Trophoblast cell (in vitro differentiated cells and primary cell): ENCODE measurements at regions not wholly inside any gene's neighbourhood (a gene's known extent, or its start where the extent isn't known, plus 50 kb on each side); places are given as distances from the start of the nearest gene placed in this dataset.

Experiments used
- DNase-seq, 2 donors: peaks; one replicate each; pipeline ENCODE4 v3.0.0-alpha.2; 2016
- H2AFZ ChIP-seq: 2 replicates; pipeline ENCODE4 v1.6.1; 2013; ENCODE audit warnings: low read length, moderate library complexity, mild to moderate bottlenecking; ENCODE audit not compliant: insufficient read depth, poor library complexity
- H2AK5ac ChIP-seq: 2 replicates; pipeline ENCODE4 v1.6.1; 2013; ENCODE audit warnings: mild to moderate bottlenecking, low read length
- H2BK120ac ChIP-seq: 2 replicates; pipeline ENCODE4 v1.6.1; 2013; ENCODE audit warnings: low read length, mild to moderate bottlenecking, moderate library complexity; ENCODE audit not compliant: insufficient read depth, poor library complexity
- H2BK12ac ChIP-seq: 2 replicates; pipeline ENCODE4 v1.6.1; 2013; ENCODE audit warnings: mild to moderate bottlenecking, low read length, moderate library complexity
- H2BK5ac ChIP-seq: 2 replicates; pipeline ENCODE4 v1.6.1; 2013; ENCODE audit warnings: low read length, low read depth, moderate library complexity, mild to moderate bottlenecking; ENCODE audit not compliant: poor library complexity
- H3K14ac ChIP-seq: 2 replicates; pipeline ENCODE4 v1.6.1; 2013; ENCODE audit warnings: mild to moderate bottlenecking, low read length
- H3K18ac ChIP-seq: 2 replicates; pipeline ENCODE4 v1.6.1; 2013; ENCODE audit warnings: mild to moderate bottlenecking, low read length
- H3K23ac ChIP-seq: 2 replicates; pipeline ENCODE4 v1.6.1; 2013; ENCODE audit warnings: low read length
- H3K27ac ChIP-seq: 2 replicates; pipeline ENCODE4 v1.5.1; 2013; ENCODE audit warnings: low read depth, mild to moderate bottlenecking, inconsistent platforms, low read length, moderate library complexity
- H3K27me3 ChIP-seq: 2 replicates; pipeline ENCODE4 v1.6.1; 2013; ENCODE audit warnings: inconsistent platforms, mild to moderate bottlenecking, low read length, moderate library complexity; ENCODE audit not compliant: insufficient read depth
- H3K36me3 ChIP-seq, 2 experiments: 1 replicate in 1 of 2; 2 replicates in 1 of 2; pipeline ENCODE4 v1.6.1; 2013; ENCODE audit warnings: low read length in 2 of 2, mild to moderate bottlenecking in 2 of 2, moderate library complexity in 1 of 2; ENCODE audit not compliant: insufficient read depth in 2 of 2, control insufficient read depth in 1 of 2
- H3K4ac ChIP-seq: 2 replicates; pipeline ENCODE4 v1.6.1; 2013; ENCODE audit warnings: low read depth, mild to moderate bottlenecking, low read length, moderate library complexity
- H3K4me1 ChIP-seq, 2 experiments: 1 replicate in 1 of 2; 2 replicates in 1 of 2; pipeline ENCODE4 v1.6.1; 2013; ENCODE audit warnings: low read length in 2 of 2, mild to moderate bottlenecking in 2 of 2, moderate library complexity in 1 of 2; ENCODE audit not compliant: insufficient read depth in 2 of 2, control insufficient read depth in 1 of 2
- H3K4me2 ChIP-seq: 2 replicates; pipeline ENCODE4 v1.6.1; 2013; ENCODE audit warnings: inconsistent platforms, mild to moderate bottlenecking, low read length, moderate library complexity
- H3K4me3 ChIP-seq: 2 replicates; pipeline ENCODE4 v1.5.1; 2013; ENCODE audit warnings: mild to moderate bottlenecking, low read depth, low read length, inconsistent platforms
- H3K79me1 ChIP-seq: one replicate; pipeline ENCODE4 v1.6.1; 2013; ENCODE audit warnings: low read length
- H3K79me2 ChIP-seq: 2 replicates; pipeline ENCODE4 v1.6.1; 2013; ENCODE audit warnings: low read length, mild to moderate bottlenecking; ENCODE audit not compliant: control insufficient read depth, insufficient read depth, poor library complexity
- H3K9ac ChIP-seq: 2 replicates; pipeline ENCODE4 v1.6.1; 2013; ENCODE audit warnings: mild to moderate bottlenecking, low read length
- H3K9me3 ChIP-seq: 2 replicates; pipeline ENCODE4 v1.6.1; 2013; ENCODE audit warnings: low read depth, mild to moderate bottlenecking, control low read depth, inconsistent platforms, low read length; ENCODE audit not compliant: insufficient read depth
- H4K12ac ChIP-seq: 2 replicates; pipeline ENCODE4 v1.6.1; 2013; ENCODE audit warnings: low read depth, mild to moderate bottlenecking, low read length, moderate library complexity
- H4K8ac ChIP-seq: 2 replicates; pipeline ENCODE4 v1.6.1; 2013; ENCODE audit warnings: low read depth, mild to moderate bottlenecking, low read length, moderate library complexity
- H4K91ac ChIP-seq: one replicate; pipeline ENCODE4 v1.6.1; 2013; ENCODE audit warnings: low read depth, mild to moderate bottlenecking, low read length, moderate library complexity
- WGBS: extraction: QIAGEN DNeasy Blood & Tissue Kit; methylation state at CpG from one replicate; pipeline ENCODE4 v1.1.7; 2013; ENCODE audit warnings: missing lambda C conversion rate; ENCODE audit not compliant: insufficient read length, insufficient coverage; ENCODE audit errors: extremely low coverage; 5-methylcytosine and 5-hydroxymethylcytosine counted together

DNA sequence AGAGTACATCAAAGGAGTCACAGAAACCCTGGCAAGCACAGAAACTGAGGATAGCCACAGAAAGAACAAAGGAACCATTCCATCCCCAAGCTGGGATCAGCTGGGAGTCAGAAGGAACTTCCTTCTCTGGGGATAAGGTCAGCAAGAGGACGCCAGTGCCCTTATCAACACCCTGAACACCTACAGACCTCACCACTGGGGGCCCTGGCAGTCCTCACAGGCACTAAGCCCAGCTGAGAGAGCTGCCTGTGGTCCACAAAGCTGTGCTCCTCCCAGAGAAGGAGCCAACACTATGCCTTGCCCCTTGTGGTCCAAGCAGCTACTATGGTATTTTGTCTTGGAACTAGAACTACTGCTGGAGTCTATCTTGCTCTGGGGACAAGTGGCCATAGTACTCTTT is 171.1 kb upstream of the CCDC196 start:
- Histone ChIP-seq H4K91ac (no peak overlapping the region), H3K9ac (no peak overlapping the region), H3K4ac (no peak overlapping the region), H3K79me1 (no peaks in the 10 kb centered on the region), H3K4me2 (no peak overlapping the region), H4K8ac (no peak overlapping the region), H3K27me3 (no peaks in the 10 kb centered on the region), H2BK12ac (no peak overlapping the region), H3K27ac (no peak overlapping the region), H2AFZ (no peak overlapping the region), H3K4me3 (no peak overlapping the region), H3K36me3 (no peaks in the 10 kb centered on the region), H4K12ac (no peak overlapping the region), H3K4me1 (no peaks in the 10 kb centered on the region), H3K23ac (no peak overlapping the region), H3K79me2 (no peaks in the 10 kb centered on the region), H3K9me3 (peaks cover 2% of the 10 kb centered on the region), H2AK5ac (no peak overlapping the region), H2BK5ac (no peak overlapping the region), H3K18ac (no peak overlapping the region), H2BK120ac (no peak overlapping the region), H3K14ac (no peak overlapping the region)
- no peak for DNase-seq
- WGBS = no CpG with 5 or more reads among the region's 1 CpG

DNA sequence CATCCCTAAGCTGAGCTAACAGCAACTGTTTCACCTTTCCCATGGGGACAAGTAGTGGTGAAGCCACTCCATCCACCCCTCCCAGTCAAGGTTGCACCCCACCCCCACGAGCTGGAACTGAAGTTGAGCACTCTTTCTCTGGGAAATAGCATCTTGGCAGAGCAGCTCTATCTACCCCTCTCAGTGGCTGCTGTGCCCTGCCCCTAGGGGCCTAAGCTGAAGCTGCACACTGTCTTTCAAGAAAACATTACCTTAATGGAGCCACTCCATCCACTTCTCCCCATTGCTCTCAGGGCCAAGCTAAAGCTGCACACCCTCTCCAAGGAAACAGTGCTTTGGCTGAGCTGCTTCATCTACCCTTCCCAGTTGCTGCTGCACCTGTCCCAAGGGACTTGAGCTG is 170.6 kb upstream of the CCDC196 start:
- H4K8ac ChIP-seq = no peak overlapping the region
- no peak overlapping the region for H4K12ac ChIP-seq
- no peak overlapping the region for H2AFZ ChIP-seq
- no peaks in the 10 kb centered on the region for H3K4me1 ChIP-seq
- no peak overlapping the region for H3K4ac ChIP-seq
- H3K27me3 ChIP-seq = no peaks in the 10 kb centered on the region
- H3K4me2 ChIP-seq = no peak overlapping the region
- H3K36me3 ChIP-seq = no peaks in the 10 kb centered on the region
- no peak overlapping the region for H2AK5ac ChIP-seq
- H3K23ac ChIP-seq = no peak overlapping the region
- WGBS = no CpG with 5 or more reads among the region's 1 CpG
- no peak overlapping the region for H3K27ac ChIP-seq
- H3K4me3 ChIP-seq = no peak overlapping the region
- H2BK5ac ChIP-seq = no peak overlapping the region
- no peaks in the 10 kb centered on the region for H3K79me2 ChIP-seq
- H4K91ac ChIP-seq = no peak overlapping the region
- H3K79me1 ChIP-seq = no peaks in the 10 kb centered on the region
- no peak overlapping the region for H3K18ac ChIP-seq
- no peak overlapping the region for H3K14ac ChIP-seq
- H2BK12ac ChIP-seq = no peak overlapping the region
- no peak for DNase-seq
- H3K9me3 ChIP-seq = peaks cover 2% of the 10 kb centered on the region
- no peak overlapping the region for H2BK120ac ChIP-seq
- H3K9ac ChIP-seq = no peak overlapping the region

DNA sequence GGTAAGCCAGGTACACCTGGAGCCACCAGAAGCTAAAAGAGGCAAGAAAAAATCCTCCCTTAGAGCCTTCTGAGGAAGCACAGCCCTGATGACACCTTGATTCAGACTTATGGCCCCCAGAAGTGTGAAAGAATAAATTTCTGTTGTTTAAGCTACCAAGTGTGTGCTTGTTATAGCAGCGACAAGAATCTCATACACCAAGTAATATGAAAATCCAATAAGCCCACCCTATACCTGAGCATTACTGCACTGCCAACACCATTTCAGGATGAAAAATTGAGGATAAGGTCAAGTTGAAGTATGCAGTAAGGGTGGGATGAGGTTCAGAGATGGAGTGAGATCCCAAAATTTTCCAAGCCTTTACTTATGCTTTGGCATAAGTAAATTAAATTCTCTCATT is 163.6 kb upstream of the CCDC196 start:
- H2AFZ ChIP-seq = no peak overlapping the region
- no peak overlapping the region for H3K14ac ChIP-seq
- H3K79me2 ChIP-seq = no peaks in the 10 kb centered on the region
- no peaks in the 10 kb centered on the region for H3K9me3 ChIP-seq
- H3K27ac ChIP-seq = no peak overlapping the region
- H2AK5ac ChIP-seq = no peak overlapping the region
- no peak for DNase-seq
- H4K8ac ChIP-seq = no peak overlapping the region
- H3K4ac ChIP-seq = no peak overlapping the region
- no peaks in the 10 kb centered on the region for H3K36me3 ChIP-seq
- H3K4me2 ChIP-seq = no peak overlapping the region
- H2BK12ac ChIP-seq = no peak overlapping the region
- no peak overlapping the region for H2BK5ac ChIP-seq
- H4K12ac ChIP-seq = no peak overlapping the region
- no peak overlapping the region for H3K4me3 ChIP-seq
- no peaks in the 10 kb centered on the region for H3K79me1 ChIP-seq
- no peaks in the 10 kb centered on the region for H3K27me3 ChIP-seq
- no peak overlapping the region for H4K91ac ChIP-seq
- H3K23ac ChIP-seq = no peak overlapping the region
- no CpG with 5 or more reads among the region's 1 CpG for WGBS
- H3K9ac ChIP-seq = no peak overlapping the region
- H3K18ac ChIP-seq = no peak overlapping the region
- no peak overlapping the region for H2BK120ac ChIP-seq
- no peaks in the 10 kb centered on the region for H3K4me1 ChIP-seq

DNA sequence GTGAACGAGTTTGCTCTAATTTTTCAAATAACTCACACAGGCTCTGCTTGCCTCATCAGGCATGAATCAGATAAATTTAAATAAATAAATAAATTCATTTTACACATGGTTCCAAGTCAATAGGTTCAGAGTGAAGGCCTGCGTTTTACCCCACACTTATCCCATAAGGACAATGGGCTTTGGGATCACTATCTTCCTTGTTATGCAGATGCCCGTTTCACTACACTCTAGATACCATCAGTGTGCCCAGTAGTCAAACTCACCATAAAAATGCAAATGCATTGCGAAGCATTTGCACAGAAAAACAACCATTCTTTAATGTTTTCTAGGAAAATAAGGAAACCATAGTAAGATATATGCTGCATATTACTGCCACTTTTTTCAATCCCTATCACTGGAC is 155.9 kb upstream of the CCDC196 start:
- no peaks in the 10 kb centered on the region for H3K27me3 ChIP-seq
- no CpG with 5 or more reads among the region's 4 CpGs for WGBS
- H2AFZ ChIP-seq = no peak overlapping the region
- H3K4me2 ChIP-seq = no peak overlapping the region
- DNase-seq = no peak
- H4K8ac ChIP-seq = no peak overlapping the region
- no peaks in the 10 kb centered on the region for H3K4me1 ChIP-seq
- no peak overlapping the region for H3K23ac ChIP-seq
- H3K9ac ChIP-seq = no peak overlapping the region
- no peaks in the 10 kb centered on the region for H3K36me3 ChIP-seq
- no peak overlapping the region for H2BK12ac ChIP-seq
- H3K18ac ChIP-seq = no peak overlapping the region
- H4K91ac ChIP-seq = no peak overlapping the region
- H3K14ac ChIP-seq = no peak overlapping the region
- no peak overlapping the region for H3K27ac ChIP-seq
- no peaks in the 10 kb centered on the region for H3K79me2 ChIP-seq
- H2BK120ac ChIP-seq = no peak overlapping the region
- no peak overlapping the region for H2AK5ac ChIP-seq
- no peak overlapping the region for H3K4ac ChIP-seq
- H3K4me3 ChIP-seq = no peak overlapping the region
- H3K79me1 ChIP-seq = no peaks in the 10 kb centered on the region
- no peak overlapping the region for H4K12ac ChIP-seq
- H2BK5ac ChIP-seq = no peak overlapping the region
- no peaks in the 10 kb centered on the region for H3K9me3 ChIP-seq

DNA sequence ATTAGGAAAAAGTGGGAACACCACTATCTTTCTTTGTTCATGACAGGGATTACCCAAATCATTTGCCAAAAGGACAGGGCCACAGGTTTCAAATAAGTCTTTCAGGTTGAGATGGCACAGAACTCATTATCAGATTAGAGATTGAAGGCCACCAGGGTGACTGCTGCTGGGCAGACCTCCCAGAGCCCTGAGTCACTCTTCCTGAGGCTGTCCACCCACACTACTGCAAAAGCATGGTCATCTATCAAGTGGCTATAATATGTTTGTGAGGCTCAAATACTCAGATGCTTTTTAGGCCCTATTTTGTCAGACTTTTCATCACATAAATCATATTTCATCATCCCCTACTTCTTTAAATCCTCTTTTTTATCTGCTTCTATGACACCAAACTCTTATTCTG is 155.3 kb upstream of the CCDC196 start:
- no peaks in the 10 kb centered on the region for H3K4me1 ChIP-seq
- no peaks in the 10 kb centered on the region for H3K36me3 ChIP-seq
- no peak overlapping the region for H4K91ac ChIP-seq
- no peak for DNase-seq
- no peak overlapping the region for H2BK12ac ChIP-seq
- H3K23ac ChIP-seq = no peak overlapping the region
- no peak overlapping the region for H2AFZ ChIP-seq
- no peak overlapping the region for H4K8ac ChIP-seq
- H3K14ac ChIP-seq = no peak overlapping the region
- H3K9me3 ChIP-seq = no peaks in the 10 kb centered on the region
- H3K4me2 ChIP-seq = no peak overlapping the region
- no peak overlapping the region for H3K4ac ChIP-seq
- H3K27me3 ChIP-seq = no peaks in the 10 kb centered on the region
- H3K79me1 ChIP-seq = no peaks in the 10 kb centered on the region
- no peak overlapping the region for H4K12ac ChIP-seq
- H3K18ac ChIP-seq = no peak overlapping the region
- H3K4me3 ChIP-seq = no peak overlapping the region
- H3K9ac ChIP-seq = no peak overlapping the region
- no peak overlapping the region for H2AK5ac ChIP-seq
- H3K79me2 ChIP-seq = no peaks in the 10 kb centered on the region
- no peak overlapping the region for H3K27ac ChIP-seq
- H2BK5ac ChIP-seq = no peak overlapping the region
- no peak overlapping the region for H2BK120ac ChIP-seq
